ENCODE measurements at regions not wholly inside any gene's neighbourhood (a gene's known extent, or its start where the extent isn't known, plus 50 kb on each side); places are given as distances from the start of the nearest gene placed in this dataset.

GRCh38 chr3:174716956-174717505 lies 142.1 kb upstream of the NAALADL2 start:
- no peaks in the 10 kb centered on the region for H3K4me1 Mint-ChIP-seq
- ChIA-PET CTCF (no interaction called here), POLR2A (no interaction called here)
- no peak overlapping the region for H3K4me3 Mint-ChIP-seq
- H3K9me3 Mint-ChIP-seq = no peaks in the 10 kb centered on the region
- no peaks in the 10 kb centered on the region for H3K27me3 Mint-ChIP-seq
- no peak overlapping the region for H3K27ac Mint-ChIP-seq
- no peak for DNase-seq
- no peaks in the 10 kb centered on the region for H3K36me3 Mint-ChIP-seq (ENCODE audit: low read depth)

- ChIA-PET CTCF (no interaction called here), POLR2A (no interaction called here)
- Mint-ChIP-seq H3K36me3 (ENCODE audit: low read depth) (no peaks in the 10 kb centered on the region), H3K4me3 (no peak overlapping the region), H3K27ac (no peak overlapping the region), H3K9me3 (no peaks in the 10 kb centered on the region), H3K4me1 (no peaks in the 10 kb centered on the region), H3K27me3 (no peaks in the 10 kb centered on the region)
- no peak for DNase-seq
These were observed 138.4 kb upstream of the NAALADL2 start for GRCh38 chr3:174720717-174721116.

GRCh38 chr3:174725303-174725702 lies 133.8 kb upstream of the NAALADL2 start:
- no peaks in the 10 kb centered on the region for H3K36me3 Mint-ChIP-seq (ENCODE audit: low read depth)

GRCh38 chr3:174737966-174738365 lies 121.2 kb upstream of the NAALADL2 start:
- no peak for DNase-seq
- ChIA-PET CTCF (no interaction called here), POLR2A (no interaction called here)
- Mint-ChIP-seq H3K4me3 (no peak overlapping the region), H3K9me3 (peaks cover 6% of the 10 kb centered on the region), H3K4me1 (no peaks in the 10 kb centered on the region), H3K36me3 (ENCODE audit: low read depth) (no peaks in the 10 kb centered on the region), H3K27me3 (no peaks in the 10 kb centered on the region), H3K27ac (no peak overlapping the region)

More at GRCh38 chr3:174725303-174725702, 133.8 kb upstream of the NAALADL2 start:
- POLR2A ChIA-PET = no interaction called here
- DNase-seq = no peak
- H3K4me3 Mint-ChIP-seq = no peak overlapping the region
- no peak overlapping the region for H3K27ac Mint-ChIP-seq
- CTCF ChIA-PET = no interaction called here
- no peaks in the 10 kb centered on the region for H3K9me3 Mint-ChIP-seq
- H3K27me3 Mint-ChIP-seq = no peaks in the 10 kb centered on the region
- H3K4me1 Mint-ChIP-seq = no peaks in the 10 kb centered on the region

- Mint-ChIP-seq H3K4me1 (no peaks in the 10 kb centered on the region), H3K4me3 (no peak overlapping the region), H3K27ac (no peak overlapping the region), H3K36me3 (ENCODE audit: low read depth) (no peaks in the 10 kb centered on the region), H3K27me3 (no peaks in the 10 kb centered on the region), H3K9me3 (peaks cover 14% of the 10 kb centered on the region)
- ChIA-PET CTCF (no interaction called here), POLR2A (no interaction called here)
- no peak for DNase-seq
These were observed 110.0 kb upstream of the NAALADL2 start for GRCh38 chr3:174749143-174749542.

GRCh38 chr3:174755833-174756829 lies 103.0 kb upstream of the NAALADL2 start:
- H3K27me3 Mint-ChIP-seq = no peaks in the 10 kb centered on the region
- no peak overlapping the region for H3K4me3 Mint-ChIP-seq
- POLR2A ChIA-PET = no interaction called here
- H3K9me3 Mint-ChIP-seq = peaks cover 10% of the 10 kb centered on the region
- no peaks in the 10 kb centered on the region for H3K36me3 Mint-ChIP-seq (ENCODE audit: low read depth)
- no peak for DNase-seq
- no peak overlapping the region for H3K27ac Mint-ChIP-seq
- no peaks in the 10 kb centered on the region for H3K4me1 Mint-ChIP-seq
- CTCF ChIA-PET = no interaction called here

GRCh38 chr3:174758943-174759342 lies 100.2 kb upstream of the NAALADL2 start:
- H3K4me1 Mint-ChIP-seq = no peaks in the 10 kb centered on the region
- H3K27ac Mint-ChIP-seq = no peak overlapping the region
- DNase-seq = no peak
- H3K9me3 Mint-ChIP-seq = peaks cover 8% of the 10 kb centered on the region
- H3K36me3 Mint-ChIP-seq (ENCODE audit: low read depth) = no peaks in the 10 kb centered on the region
- POLR2A ChIA-PET = no interaction called here
- CTCF ChIA-PET = no interaction called here
- no peak overlapping the region for H3K4me3 Mint-ChIP-seq
- no peaks in the 10 kb centered on the region for H3K27me3 Mint-ChIP-seq

GRCh38 chr3:174767406-174767805 lies 91.7 kb upstream of the NAALADL2 start:
- H3K36me3 Mint-ChIP-seq (ENCODE audit: low read depth) = no peaks in the 10 kb centered on the region
- POLR2A ChIA-PET = no interaction called here
- peaks cover 2% of the 10 kb centered on the region for H3K9me3 Mint-ChIP-seq
- no peak for DNase-seq
- no peak overlapping the region for H3K4me3 Mint-ChIP-seq
- H3K4me1 Mint-ChIP-seq = no peaks in the 10 kb centered on the region
- CTCF ChIA-PET = no interaction called here
- no peak overlapping the region for H3K27ac Mint-ChIP-seq
- no peaks in the 10 kb centered on the region for H3K27me3 Mint-ChIP-seq

- no peaks in the 10 kb centered on the region for H3K27me3 Mint-ChIP-seq
- peaks cover 2% of the 10 kb centered on the region for H3K9me3 Mint-ChIP-seq
- no peaks in the 10 kb centered on the region for H3K36me3 Mint-ChIP-seq (ENCODE audit: low read depth)
- H3K27ac Mint-ChIP-seq = no peak overlapping the region
- CTCF ChIA-PET = no interaction called here
- POLR2A ChIA-PET = no interaction called here
- DNase-seq = no peak
- H3K4me3 Mint-ChIP-seq = no peak overlapping the region
- H3K4me1 Mint-ChIP-seq = no peaks in the 10 kb centered on the region
These were observed 91.2 kb upstream of the NAALADL2 start for GRCh38 chr3:174767853-174768382.

GRCh38 chr3:174769171-174769570 lies 90.0 kb upstream of the NAALADL2 start:
- Mint-ChIP-seq H3K4me1 (no peaks in the 10 kb centered on the region), H3K4me3 (no peak overlapping the region), H3K36me3 (ENCODE audit: low read depth) (no peaks in the 10 kb centered on the region), H3K27me3 (no peaks in the 10 kb centered on the region), H3K9me3 (peaks cover 6% of the 10 kb centered on the region), H3K27ac (no peak overlapping the region)
- ChIA-PET CTCF (no interaction called here), POLR2A (no interaction called here)
- DNase-seq = no peak

- Mint-ChIP-seq H3K9me3 (peaks cover 5% of the 10 kb centered on the region), H3K36me3 (ENCODE audit: low read depth) (no peaks in the 10 kb centered on the region), H3K27me3 (no peaks in the 10 kb centered on the region), H3K4me1 (no peaks in the 10 kb centered on the region), H3K4me3 (no peak overlapping the region), H3K27ac (no peak overlapping the region)
- DNase-seq = no peak
- ChIA-PET POLR2A (no interaction called here), CTCF (no interaction called here)
These were observed 83.5 kb upstream of the NAALADL2 start for GRCh38 chr3:174775603-174776002.

GRCh38 chr3:174776123-174776522 lies 83.0 kb upstream of the NAALADL2 start:
- DNase-seq = no peak
- Mint-ChIP-seq H3K4me1 (no peaks in the 10 kb centered on the region), H3K4me3 (no peak overlapping the region), H3K9me3 (peaks cover 5% of the 10 kb centered on the region), H3K27ac (no peak overlapping the region), H3K36me3 (ENCODE audit: low read depth) (no peaks in the 10 kb centered on the region), H3K27me3 (no peaks in the 10 kb centered on the region)
- ChIA-PET CTCF (no interaction called here), POLR2A (no interaction called here)

GRCh38 chr3:174776636-174777035 lies 82.5 kb upstream of the NAALADL2 start:
- H3K27me3 Mint-ChIP-seq = no peaks in the 10 kb centered on the region
- H3K36me3 Mint-ChIP-seq (ENCODE audit: low read depth) = no peaks in the 10 kb centered on the region
- no peaks in the 10 kb centered on the region for H3K4me1 Mint-ChIP-seq
- DNase-seq = no peak
- CTCF ChIA-PET = no interaction called here
- H3K4me3 Mint-ChIP-seq = no peak overlapping the region
- POLR2A ChIA-PET = no interaction called here
- H3K27ac Mint-ChIP-seq = no peak overlapping the region
- peaks cover 8% of the 10 kb centered on the region for H3K9me3 Mint-ChIP-seq

- POLR2A ChIA-PET = no interaction called here
- Mint-ChIP-seq H3K36me3 (ENCODE audit: low read depth) (no peaks in the 10 kb centered on the region), H3K4me3 (no peak overlapping the region), H3K4me1 (no peaks in the 10 kb centered on the region), H3K27ac (no peak overlapping the region), H3K27me3 (no peaks in the 10 kb centered on the region), H3K9me3 (peaks cover 11% of the 10 kb centered on the region)
- CTCF ChIA-PET = no interaction called here
- no peak for DNase-seq
These were observed 81.3 kb upstream of the NAALADL2 start for GRCh38 chr3:174777813-174778212.

Measured in activated CD4-positive, alpha-beta memory T cell treated with anti-CD3 and anti-CD28 coated beads, Interleukin-2, amount 10 ng/mL, durations not matched to agents 7 days and 5 days (primary cell).